Trophoblast cell (in vitro differentiated cells and primary cell): ENCODE measurements at regions not wholly inside any gene's neighbourhood (a gene's known extent, or its start where the extent isn't known, plus 50 kb on each side); places are given as distances from the start of the nearest gene placed in this dataset.

ENCODE experiments used
- DNase-seq, 2 donors: peaks; one replicate each; pipeline ENCODE4 v3.0.0-alpha.2; 2016
- H2AFZ ChIP-seq: 2 replicates; pipeline ENCODE4 v1.6.1; 2013; ENCODE audit warnings: low read length, moderate library complexity, mild to moderate bottlenecking; ENCODE audit not compliant: insufficient read depth, poor library complexity
- H2AK5ac ChIP-seq: 2 replicates; pipeline ENCODE4 v1.6.1; 2013; ENCODE audit warnings: mild to moderate bottlenecking, low read length
- H2BK120ac ChIP-seq: 2 replicates; pipeline ENCODE4 v1.6.1; 2013; ENCODE audit warnings: low read length, mild to moderate bottlenecking, moderate library complexity; ENCODE audit not compliant: insufficient read depth, poor library complexity
- H2BK12ac ChIP-seq: 2 replicates; pipeline ENCODE4 v1.6.1; 2013; ENCODE audit warnings: mild to moderate bottlenecking, low read length, moderate library complexity
- H2BK5ac ChIP-seq: 2 replicates; pipeline ENCODE4 v1.6.1; 2013; ENCODE audit warnings: low read length, low read depth, moderate library complexity, mild to moderate bottlenecking; ENCODE audit not compliant: poor library complexity
- H3K14ac ChIP-seq: 2 replicates; pipeline ENCODE4 v1.6.1; 2013; ENCODE audit warnings: mild to moderate bottlenecking, low read length
- H3K18ac ChIP-seq: 2 replicates; pipeline ENCODE4 v1.6.1; 2013; ENCODE audit warnings: mild to moderate bottlenecking, low read length
- H3K23ac ChIP-seq: 2 replicates; pipeline ENCODE4 v1.6.1; 2013; ENCODE audit warnings: low read length
- H3K27ac ChIP-seq: 2 replicates; pipeline ENCODE4 v1.5.1; 2013; ENCODE audit warnings: low read depth, mild to moderate bottlenecking, inconsistent platforms, low read length, moderate library complexity
- H3K27me3 ChIP-seq: 2 replicates; pipeline ENCODE4 v1.6.1; 2013; ENCODE audit warnings: inconsistent platforms, mild to moderate bottlenecking, low read length, moderate library complexity; ENCODE audit not compliant: insufficient read depth
- H3K36me3 ChIP-seq, 2 experiments: 1 replicate in 1 of 2; 2 replicates in 1 of 2; pipeline ENCODE4 v1.6.1; 2013; ENCODE audit warnings: low read length in 2 of 2, mild to moderate bottlenecking in 2 of 2, moderate library complexity in 1 of 2; ENCODE audit not compliant: insufficient read depth in 2 of 2, control insufficient read depth in 1 of 2
- H3K4ac ChIP-seq: 2 replicates; pipeline ENCODE4 v1.6.1; 2013; ENCODE audit warnings: low read depth, mild to moderate bottlenecking, low read length, moderate library complexity
- H3K4me1 ChIP-seq, 2 experiments: 1 replicate in 1 of 2; 2 replicates in 1 of 2; pipeline ENCODE4 v1.6.1; 2013; ENCODE audit warnings: low read length in 2 of 2, mild to moderate bottlenecking in 2 of 2, moderate library complexity in 1 of 2; ENCODE audit not compliant: insufficient read depth in 2 of 2, control insufficient read depth in 1 of 2
- H3K4me2 ChIP-seq: 2 replicates; pipeline ENCODE4 v1.6.1; 2013; ENCODE audit warnings: inconsistent platforms, mild to moderate bottlenecking, low read length, moderate library complexity
- H3K4me3 ChIP-seq: 2 replicates; pipeline ENCODE4 v1.5.1; 2013; ENCODE audit warnings: mild to moderate bottlenecking, low read depth, low read length, inconsistent platforms
- H3K79me1 ChIP-seq: one replicate; pipeline ENCODE4 v1.6.1; 2013; ENCODE audit warnings: low read length
- H3K79me2 ChIP-seq: 2 replicates; pipeline ENCODE4 v1.6.1; 2013; ENCODE audit warnings: low read length, mild to moderate bottlenecking; ENCODE audit not compliant: control insufficient read depth, insufficient read depth, poor library complexity
- H3K9ac ChIP-seq: 2 replicates; pipeline ENCODE4 v1.6.1; 2013; ENCODE audit warnings: mild to moderate bottlenecking, low read length
- H3K9me3 ChIP-seq: 2 replicates; pipeline ENCODE4 v1.6.1; 2013; ENCODE audit warnings: low read depth, mild to moderate bottlenecking, control low read depth, inconsistent platforms, low read length; ENCODE audit not compliant: insufficient read depth
- H4K12ac ChIP-seq: 2 replicates; pipeline ENCODE4 v1.6.1; 2013; ENCODE audit warnings: low read depth, mild to moderate bottlenecking, low read length, moderate library complexity
- H4K8ac ChIP-seq: 2 replicates; pipeline ENCODE4 v1.6.1; 2013; ENCODE audit warnings: low read depth, mild to moderate bottlenecking, low read length, moderate library complexity
- H4K91ac ChIP-seq: one replicate; pipeline ENCODE4 v1.6.1; 2013; ENCODE audit warnings: low read depth, mild to moderate bottlenecking, low read length, moderate library complexity
- WGBS: extraction: QIAGEN DNeasy Blood & Tissue Kit; methylation state at CpG from one replicate; pipeline ENCODE4 v1.1.7; 2013; ENCODE audit warnings: missing lambda C conversion rate; ENCODE audit not compliant: insufficient read length, insufficient coverage; ENCODE audit errors: extremely low coverage; 5-methylcytosine and 5-hydroxymethylcytosine counted together

GRCh38 chr16:48903039-48903438 is 293.1 kb upstream of the N4BP1 start:
- Histone ChIP-seq H3K27me3 (no peaks in the 10 kb centered on the region), H3K4me1 (no peaks in the 10 kb centered on the region), H3K9ac (no peak overlapping the region)

GRCh38 chr16:48901712-48902374 is 291.9 kb upstream of the N4BP1 start:
- WGBS, result no CpG with 5 or more reads among the region's 9 CpGs
- no peak overlapping the region for H2AK5ac ChIP-seq
- no peak overlapping the region for H3K27ac ChIP-seq
- no peak overlapping the region for H3K23ac ChIP-seq
- H3K18ac ChIP-seq, result no peak overlapping the region
- H2BK12ac ChIP-seq, result no peak overlapping the region
- no peaks in the 10 kb centered on the region for H3K4me1 ChIP-seq
- H3K79me1 ChIP-seq, result no peaks in the 10 kb centered on the region
- no peak overlapping the region for H4K91ac ChIP-seq
- H2BK5ac ChIP-seq, result no peak overlapping the region
- no peak overlapping the region for H3K4ac ChIP-seq
- no peak overlapping the region for H2AFZ ChIP-seq
- H3K9ac ChIP-seq, result no peak overlapping the region
- no peaks in the 10 kb centered on the region for H3K79me2 ChIP-seq
- no peaks in the 10 kb centered on the region for H3K27me3 ChIP-seq
- H3K4me3 ChIP-seq, result no peak overlapping the region
- no peak overlapping the region for H2BK120ac ChIP-seq
- H4K12ac ChIP-seq, result no peak overlapping the region
- no peak for DNase-seq
- no peak overlapping the region for H3K14ac ChIP-seq
- H3K9me3 ChIP-seq, result no peaks in the 10 kb centered on the region
- no peak overlapping the region for H4K8ac ChIP-seq
- H3K4me2 ChIP-seq, result no peak overlapping the region
- no peaks in the 10 kb centered on the region for H3K36me3 ChIP-seq

More at GRCh38 chr16:48903039-48903438, 293.1 kb upstream of the N4BP1 start:
- Histone ChIP-seq H3K14ac (no peak overlapping the region), H2AK5ac (no peak overlapping the region), H3K4ac (no peak overlapping the region), H2BK5ac (no peak overlapping the region), H3K4me3 (no peak overlapping the region), H3K18ac (no peak overlapping the region), H3K79me2 (no peaks in the 10 kb centered on the region), H4K8ac (no peak overlapping the region), H3K4me2 (no peak overlapping the region), H3K27ac (no peak overlapping the region), H2BK12ac (no peak overlapping the region), H3K9me3 (no peaks in the 10 kb centered on the region), H3K23ac (no peak overlapping the region), H4K91ac (no peak overlapping the region), H3K36me3 (no peaks in the 10 kb centered on the region), H3K79me1 (no peaks in the 10 kb centered on the region), H2BK120ac (no peak overlapping the region), H2AFZ (no peak overlapping the region), H4K12ac (no peak overlapping the region)
- no CpG with 5 or more reads among the region's 7 CpGs for WGBS
- DNase-seq, result no peak

DNA sequence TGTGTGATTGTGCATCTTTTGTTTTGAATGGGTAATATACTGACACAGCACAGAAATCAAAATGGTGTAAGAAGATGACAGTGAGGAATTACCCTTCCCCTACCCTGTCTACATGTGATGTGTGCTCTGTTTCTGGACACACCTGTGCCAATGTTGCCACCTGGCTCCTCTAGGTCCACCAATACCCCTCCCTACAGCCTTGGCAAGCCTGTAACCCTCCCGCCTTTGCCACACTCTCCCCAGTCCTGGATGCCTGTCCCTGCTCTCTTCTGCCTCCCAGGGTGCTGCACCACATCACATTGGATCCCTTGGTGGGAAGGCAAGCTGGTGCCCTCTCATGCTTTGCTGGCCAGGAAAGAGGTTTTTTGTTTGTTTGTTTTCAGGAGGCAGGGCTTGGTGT is 289.5 kb upstream of the N4BP1 start:
- Histone ChIP-seq H3K18ac (no peak overlapping the region), H3K4me1 (no peaks in the 10 kb centered on the region), H2BK120ac (no peak overlapping the region), H2AFZ (no peak overlapping the region), H4K8ac (no peak overlapping the region), H3K4me2 (no peak overlapping the region), H3K27me3 (no peaks in the 10 kb centered on the region), H3K9ac (no peak overlapping the region), H3K79me2 (no peaks in the 10 kb centered on the region), H3K4me3 (no peak overlapping the region), H3K9me3 (no peaks in the 10 kb centered on the region), H2AK5ac (no peak overlapping the region), H4K91ac (no peak overlapping the region), H3K27ac (no peak overlapping the region), H2BK12ac (no peak overlapping the region), H2BK5ac (no peak overlapping the region), H4K12ac (no peak overlapping the region), H3K36me3 (no peaks in the 10 kb centered on the region), H3K14ac (no peak overlapping the region), H3K4ac (no peak overlapping the region), H3K23ac (no peak overlapping the region), H3K79me1 (no peaks in the 10 kb centered on the region)
- DNase-seq, result no peak
- no CpG with 5 or more reads among the region's 1 CpG for WGBS

- Histone ChIP-seq H3K79me1 (no peaks in the 10 kb centered on the region), H3K4me2 (no peak overlapping the region), H4K12ac (no peak overlapping the region), H3K4me1 (no peaks in the 10 kb centered on the region), H3K27me3 (no peaks in the 10 kb centered on the region), H3K9ac (no peak overlapping the region), H3K14ac (no peak overlapping the region), H3K27ac (no peak overlapping the region), H3K79me2 (no peaks in the 10 kb centered on the region), H3K4me3 (no peak overlapping the region), H2BK12ac (no peak overlapping the region), H2BK5ac (no peak overlapping the region), H3K18ac (no peak overlapping the region), H4K91ac (no peak overlapping the region), H2AK5ac (no peak overlapping the region), H2BK120ac (no peak overlapping the region), H3K9me3 (no peaks in the 10 kb centered on the region), H3K4ac (no peak overlapping the region), H2AFZ (no peak overlapping the region), H4K8ac (no peak overlapping the region), H3K36me3 (no peaks in the 10 kb centered on the region), H3K23ac (no peak overlapping the region)
- no peak for DNase-seq
- no CpG with 5 or more reads among the region's 8 CpGs for WGBS
Observed at GRCh38 chr16:48897698-48898205, 287.8 kb upstream of the N4BP1 start.
